ENCODE measurements at regions not wholly inside any gene's neighbourhood (a gene's known extent, or its start where the extent isn't known, plus 50 kb on each side); places are given as distances from the start of the nearest gene placed in this dataset.

DNA sequence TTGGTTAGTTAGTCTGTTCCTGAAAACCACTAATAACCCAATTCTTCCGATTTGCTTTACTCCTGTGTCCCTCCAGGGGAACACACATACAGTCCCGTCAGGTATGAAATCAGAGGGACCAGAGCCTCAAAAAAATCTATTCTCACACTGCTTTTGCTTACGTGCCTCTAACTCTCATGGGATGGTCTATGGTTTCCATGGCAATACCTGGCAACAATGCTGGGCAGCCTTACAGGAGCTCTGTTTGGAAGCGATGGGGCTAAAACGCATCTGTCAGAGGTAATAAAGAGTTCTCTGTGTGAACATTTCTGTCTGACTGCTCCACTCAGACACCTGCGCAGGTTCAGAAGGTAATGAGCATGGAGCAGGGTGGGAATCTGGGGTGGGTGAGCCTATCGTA lies 376.2 kb downstream of the GXYLT1 start:
- DNase-seq (ENCODE audit: low read depth in 2 of 2): no peak

DNA sequence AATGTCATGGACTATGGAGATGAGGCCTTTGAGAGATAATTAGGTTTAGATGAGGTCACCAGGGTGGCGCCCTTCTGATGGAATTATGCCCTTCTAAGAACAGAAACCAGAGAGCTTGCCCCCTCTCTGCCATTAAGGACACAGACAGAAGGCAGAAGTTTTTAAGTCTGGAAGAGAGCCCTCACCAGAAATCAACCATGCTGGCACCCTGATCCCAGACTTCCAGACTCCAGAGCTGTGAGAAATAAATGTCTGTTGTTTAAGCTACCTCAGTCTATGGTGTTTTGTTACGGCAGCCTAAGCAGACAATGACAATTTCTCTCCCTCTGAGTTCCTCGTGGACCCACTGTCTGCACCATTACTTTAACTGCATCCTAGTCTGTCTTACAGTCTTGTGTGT lies 382.0 kb downstream of the GXYLT1 start:
- no peak for DNase-seq (ENCODE audit: low read depth in 2 of 2)

GRCh38 chr12:41745593-41745992 lies 399.1 kb downstream of the GXYLT1 start:
- no peak for DNase-seq (ENCODE audit: low read depth in 2 of 2)

DNA sequence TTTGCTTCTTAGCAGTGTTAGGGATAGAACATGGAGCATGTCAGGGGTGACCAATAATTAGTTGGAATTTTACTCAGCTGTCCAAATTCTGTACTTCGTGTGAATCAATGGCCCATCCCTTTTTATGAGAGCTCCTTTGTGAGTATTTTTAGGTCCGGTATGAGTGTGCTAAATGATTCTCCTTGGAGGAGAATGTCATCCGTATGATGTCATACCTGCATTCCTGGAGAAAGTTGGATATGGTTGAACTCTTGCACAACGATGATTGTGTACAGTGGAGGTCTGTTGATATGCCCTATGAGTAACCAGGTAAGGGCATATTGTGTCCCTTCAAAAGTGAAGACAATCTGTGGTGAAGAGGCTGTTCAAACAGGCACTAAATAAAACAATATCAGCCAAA lies 400.8 kb downstream of the GXYLT1 start:
- DNase-seq (ENCODE audit: low read depth in 2 of 2): no peak

GRCh38 chr12:41739066-41739465 lies 405.6 kb downstream of the GXYLT1 start:
- DNase-seq (ENCODE audit: low read depth in 2 of 2): no peak

- DNase-seq (ENCODE audit: low read depth in 2 of 2): no peak
Measured at GRCh38 chr12:41737423-41737822, 407.3 kb downstream of the GXYLT1 start.

DNA sequence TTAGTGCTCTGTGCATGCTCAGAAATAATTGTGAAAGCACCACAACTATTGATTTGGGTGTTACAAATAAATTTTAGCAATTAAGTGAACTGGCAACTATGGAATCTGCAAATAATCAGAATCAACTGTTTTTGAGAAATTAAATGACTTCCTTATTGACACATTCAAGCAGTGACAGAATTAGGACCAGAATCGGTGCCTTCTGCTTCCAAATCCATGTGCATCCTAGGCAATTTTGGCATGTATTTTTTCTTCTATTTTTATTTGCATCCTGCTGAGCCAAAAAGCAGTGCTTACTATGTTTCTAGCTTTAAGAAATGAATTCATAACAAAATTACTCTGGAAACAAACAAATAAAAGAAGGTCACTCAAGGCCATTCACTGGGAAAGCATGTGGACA lies 408.2 kb downstream of the GXYLT1 start:
- no peak for DNase-seq (ENCODE audit: low read depth in 2 of 2)

GRCh38 chr12:41731691-41732090 lies 413.0 kb downstream of the GXYLT1 start:
- no peak for DNase-seq (ENCODE audit: low read depth in 2 of 2)

DNA sequence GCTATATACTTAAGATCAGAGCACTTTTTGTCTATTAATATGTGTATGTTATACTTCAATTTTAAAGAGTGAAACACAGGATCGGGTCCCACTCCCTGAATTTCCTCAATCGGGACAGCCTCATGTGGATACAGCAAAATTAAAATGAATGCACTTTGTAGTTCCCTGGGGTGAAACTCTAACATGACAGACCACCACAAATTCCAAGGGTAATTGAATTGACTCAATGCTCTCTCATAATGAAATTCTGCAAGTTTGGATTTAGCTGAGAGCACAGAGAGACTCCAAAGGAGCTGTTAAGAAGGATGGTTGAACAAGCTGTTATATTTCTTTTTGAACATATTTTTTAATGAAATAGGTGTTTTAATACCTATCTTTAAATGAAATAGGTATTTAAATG lies 413.6 kb downstream of the GXYLT1 start:
- DNase-seq (ENCODE audit: low read depth in 2 of 2): no peak

DNA sequence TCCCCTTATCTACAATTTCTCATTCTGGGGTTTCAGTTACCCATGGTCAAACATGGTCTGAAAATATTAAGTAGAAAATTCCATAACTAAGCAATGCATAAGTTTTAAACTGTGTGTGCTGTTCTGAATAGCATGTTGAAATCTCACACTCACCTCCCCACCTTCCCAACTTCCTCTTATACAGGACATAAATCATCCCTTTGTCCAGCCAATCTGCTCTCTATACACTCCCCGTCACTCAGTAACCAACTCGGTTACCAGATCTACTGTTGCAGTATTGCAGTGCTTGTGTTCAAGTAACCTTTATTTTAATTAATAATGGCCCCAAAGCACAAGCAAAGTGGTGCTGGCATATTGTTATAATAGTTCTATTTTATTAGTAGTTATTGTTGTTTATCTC lies 420.5 kb downstream of the GXYLT1 start:
- DNase-seq (ENCODE audit: low read depth in 2 of 2): no peak

GRCh38 chr12:41719214-41719613 lies 425.5 kb downstream of the GXYLT1 start:
- no peak for DNase-seq (ENCODE audit: low read depth in 2 of 2)

- DNase-seq (ENCODE audit: low read depth in 2 of 2): no peak
Measured at GRCh38 chr12:41715256-41715655, 429.4 kb downstream of the GXYLT1 start.

GRCh38 chr12:41709463-41710285 lies 435.0 kb downstream of the GXYLT1 start:
- DNase-seq (ENCODE audit: low read depth in 2 of 2): no peak

GRCh38 chr12:41709012-41709411 lies 435.7 kb downstream of the GXYLT1 start:
- DNase-seq (ENCODE audit: low read depth in 2 of 2): no peak

DNA sequence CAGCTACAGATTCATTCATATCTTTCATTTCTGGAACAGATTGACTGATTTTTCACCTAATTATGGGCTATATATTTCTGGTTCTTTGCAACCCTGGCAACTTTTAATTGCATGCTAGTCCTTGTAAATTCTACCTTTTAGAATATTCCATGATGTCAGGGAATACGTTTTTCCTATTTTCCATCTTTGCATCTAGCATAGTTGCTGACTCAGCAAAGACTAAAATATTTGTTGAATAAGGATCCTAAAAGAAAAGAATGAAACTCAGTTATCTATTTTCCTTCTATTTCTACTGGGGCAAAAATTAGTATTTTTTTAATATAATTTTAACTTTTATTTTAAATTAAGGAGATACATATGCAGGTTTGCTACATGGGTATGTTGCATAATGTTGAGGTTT lies 438.3 kb downstream of the GXYLT1 start:
- DNase-seq (ENCODE audit: low read depth in 2 of 2): no peak

DNA sequence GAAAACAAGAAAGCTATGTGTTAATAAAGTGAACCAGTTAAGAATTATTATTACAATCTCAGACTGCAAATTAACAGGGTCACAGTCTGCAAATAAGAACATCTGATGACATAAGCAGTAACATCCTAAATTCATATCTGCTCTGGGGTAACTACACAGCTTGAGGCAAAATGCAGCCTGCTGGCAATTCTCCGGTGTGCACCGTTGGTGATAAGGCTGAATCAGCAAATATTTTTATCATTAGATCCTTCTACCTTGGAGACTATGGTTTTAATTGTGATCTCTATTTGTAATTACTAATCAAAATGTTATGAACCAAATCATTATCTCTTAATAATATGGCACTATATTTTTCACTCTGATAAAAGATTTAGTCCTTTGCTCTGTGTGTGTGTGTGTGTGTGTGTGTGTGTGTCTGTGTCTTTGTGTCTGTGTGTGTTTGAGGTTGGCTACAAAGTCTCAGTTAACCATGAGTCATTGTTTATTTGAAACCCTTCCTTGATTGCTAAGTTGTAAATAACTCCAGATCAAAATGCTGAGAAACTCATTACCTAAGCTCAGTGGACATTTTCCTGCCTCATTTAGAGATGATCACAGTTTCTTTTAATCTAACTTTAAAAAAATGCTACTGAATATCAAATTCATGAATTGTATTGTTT lies 442.6 kb downstream of the GXYLT1 start:
- no peak for DNase-seq (ENCODE audit: low read depth in 2 of 2)

- DNase-seq (ENCODE audit: low read depth in 2 of 2): no peak
Measured at GRCh38 chr12:41700940-41701339, 443.7 kb downstream of the GXYLT1 start.

DNA sequence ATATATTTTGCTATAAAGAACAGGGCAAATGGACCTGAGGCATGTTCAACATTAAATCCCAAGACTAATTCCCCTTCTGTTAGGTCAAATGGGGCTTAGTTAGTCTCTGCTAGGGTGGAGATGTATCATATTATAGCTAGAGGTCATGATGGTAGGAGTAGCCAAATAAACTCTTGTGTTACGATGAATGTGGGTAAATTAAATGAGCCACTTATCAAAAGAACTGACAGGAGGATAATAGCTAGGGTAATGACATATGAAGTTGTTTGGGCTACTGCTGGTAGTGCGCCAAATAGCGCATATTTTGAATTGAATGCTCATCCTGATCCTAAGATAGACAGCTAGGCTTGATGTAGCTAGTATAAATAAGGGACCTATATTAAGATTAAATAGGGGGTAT lies 445.0 kb downstream of the GXYLT1 start:
- no peak for DNase-seq (ENCODE audit: low read depth in 2 of 2)

DNA sequence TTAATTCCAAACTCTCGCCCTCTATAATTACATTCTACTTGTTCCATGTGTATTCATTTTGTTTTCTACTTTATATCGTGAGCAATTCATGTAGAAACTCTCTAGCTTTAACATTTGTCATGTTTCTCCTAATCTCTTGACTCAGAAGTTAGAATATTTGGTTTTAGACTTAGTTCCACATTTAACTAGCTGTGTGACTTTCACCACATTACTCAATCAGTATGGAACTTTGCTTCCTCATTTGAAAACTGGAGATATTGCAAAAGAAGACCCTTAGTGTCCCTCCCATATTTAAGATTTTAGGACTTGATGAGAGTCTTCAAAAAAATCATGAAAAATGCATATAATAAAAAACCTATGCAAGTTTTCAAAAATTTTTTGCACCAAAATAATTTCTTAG lies 447.5 kb downstream of the GXYLT1 start:
- DNase-seq (ENCODE audit: low read depth in 2 of 2): no peak

DNA sequence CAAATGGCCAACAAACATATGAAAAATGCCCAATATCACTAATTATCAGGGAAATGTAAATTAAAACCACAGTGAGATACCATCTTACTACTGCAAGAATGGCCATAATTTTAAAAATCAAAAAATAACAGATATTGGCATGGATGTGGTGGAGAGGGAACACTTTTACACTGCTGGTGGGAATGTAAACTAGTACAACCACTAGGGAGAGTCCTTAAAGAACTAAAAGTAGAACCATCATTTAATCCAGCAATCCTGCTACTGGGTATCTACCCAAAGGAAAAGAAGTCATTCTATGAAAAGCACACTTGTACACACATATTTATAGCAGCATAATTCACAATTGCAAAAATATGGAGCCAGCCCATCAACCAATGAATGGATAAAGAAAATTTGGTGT lies 459.7 kb downstream of the GXYLT1 start:
- DNase-seq (ENCODE audit: low read depth in 2 of 2): no peak

DNA sequence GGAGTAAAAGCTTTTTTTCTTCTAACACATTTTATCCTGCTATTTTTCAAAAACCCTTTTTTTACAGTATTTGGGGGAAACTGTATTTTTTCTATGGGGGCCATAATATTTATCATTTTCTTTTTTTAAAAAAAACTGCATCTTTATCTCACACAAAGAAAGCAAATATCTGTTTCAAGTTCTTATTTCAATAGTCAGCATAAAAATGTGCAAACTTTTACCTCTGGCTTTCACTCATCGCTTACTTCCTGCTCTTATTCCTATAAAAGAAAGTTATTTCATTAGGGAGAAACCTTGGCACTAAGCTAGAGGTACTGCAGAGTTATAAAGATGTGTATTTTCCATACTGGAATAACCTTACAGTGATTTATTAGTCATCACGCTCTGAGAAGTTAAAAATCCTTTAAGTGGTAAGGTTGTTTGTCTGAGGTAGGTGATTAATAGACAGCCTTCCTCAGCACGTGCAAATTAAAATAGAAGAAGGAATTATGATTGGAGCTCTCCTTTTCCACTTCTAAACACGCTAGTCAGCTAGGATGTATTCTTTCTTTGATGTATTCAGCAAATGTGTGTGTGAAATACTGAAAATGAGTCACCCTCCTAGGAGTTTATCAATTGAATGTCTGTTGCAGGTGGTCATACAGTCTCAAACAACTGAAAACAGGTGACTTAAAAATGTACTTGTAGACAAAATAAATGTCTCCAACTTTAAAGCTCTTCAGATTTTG lies 461.0 kb downstream of the GXYLT1 start:
- DNase-seq (ENCODE audit: low read depth in 2 of 2): no peak

GRCh38 chr12:41683023-41683422 lies 461.7 kb downstream of the GXYLT1 start:
- DNase-seq (ENCODE audit: low read depth in 2 of 2): no peak

DNA sequence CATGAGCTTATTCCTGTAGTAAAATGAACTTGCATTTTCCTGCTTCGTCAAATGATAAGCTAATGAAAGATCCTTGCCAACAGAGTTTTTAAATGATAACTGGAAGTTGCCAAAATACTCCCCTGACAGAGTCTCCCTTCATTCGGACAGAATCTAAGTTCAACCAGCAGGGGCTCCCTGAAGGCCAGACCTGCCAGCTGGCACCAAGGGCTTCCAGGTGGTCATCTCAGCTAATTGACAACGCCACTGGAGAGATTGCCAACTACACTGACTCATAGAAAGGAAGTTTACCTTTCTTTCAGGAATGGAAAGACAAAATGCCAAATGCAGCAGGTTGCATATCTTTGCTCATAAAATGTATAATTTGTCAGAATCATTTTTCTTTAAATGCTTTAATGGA lies 462.8 kb downstream of the GXYLT1 start:
- DNase-seq (ENCODE audit: low read depth in 2 of 2): no peak
